ENCODE measurements at regions not wholly inside any gene's neighbourhood (a gene's known extent, or its start where the extent isn't known, plus 50 kb on each side); places are given as distances from the start of the nearest gene placed in this dataset.

DNA sequence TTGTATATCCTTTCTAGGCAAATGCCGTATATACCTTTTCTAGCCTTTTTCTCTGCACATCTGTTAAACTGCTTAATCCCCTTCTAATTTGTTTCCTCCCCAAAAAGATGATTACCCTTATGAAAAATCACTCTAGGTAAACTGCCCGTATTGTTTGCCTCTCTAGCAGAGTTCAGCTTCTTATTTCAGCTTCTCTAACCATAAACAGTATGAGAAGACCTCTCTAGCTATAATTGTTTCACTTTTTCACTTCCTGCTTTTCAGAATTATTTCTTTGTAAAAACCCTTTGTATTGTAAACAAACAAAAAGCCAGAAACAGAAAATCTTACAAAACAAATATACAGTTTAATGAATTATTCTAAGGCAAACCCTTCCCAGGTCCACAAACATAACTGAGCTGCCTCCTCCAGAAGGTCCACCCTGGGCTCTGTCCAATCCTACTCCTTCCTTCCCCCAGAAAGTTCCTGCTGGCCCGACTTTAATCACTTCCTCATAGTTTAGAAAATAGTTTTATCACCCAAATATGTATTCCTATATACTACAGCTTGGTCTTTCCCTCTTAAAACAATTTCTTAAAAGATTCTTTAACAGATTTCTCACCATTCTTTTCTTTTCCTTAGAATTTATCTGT lies 158.1 kb downstream of the FGF1 start:
- TF ChIP-seq YY1 (IDR thresholded peaks at IDR 0.05; ENCODE audit: low read depth) (no peak), EGR1 (IDR thresholded peaks at IDR 0.05) (no peak), TCF12 (IDR thresholded peaks at IDR 0.05; ENCODE audit: low read depth) (no peak), RAD21 (IDR thresholded peaks at IDR 0.05; ENCODE audit: low read depth) (no peak), EP300 (IDR thresholded peaks at IDR 0.05; ENCODE audit: borderline replicate concordance) (no peak), TAF1 (IDR thresholded peaks at IDR 0.05; ENCODE audit: low read depth) (no peak), CREB1 (IDR thresholded peaks at IDR 0.05; ENCODE audit: low read depth) (no peak), ZBTB7A (IDR thresholded peaks at IDR 0.05; ENCODE audit: low read depth) (no peak), NFIC (IDR thresholded peaks at IDR 0.05) (no peak)
- TF ChIP-seq, protein P1, sequence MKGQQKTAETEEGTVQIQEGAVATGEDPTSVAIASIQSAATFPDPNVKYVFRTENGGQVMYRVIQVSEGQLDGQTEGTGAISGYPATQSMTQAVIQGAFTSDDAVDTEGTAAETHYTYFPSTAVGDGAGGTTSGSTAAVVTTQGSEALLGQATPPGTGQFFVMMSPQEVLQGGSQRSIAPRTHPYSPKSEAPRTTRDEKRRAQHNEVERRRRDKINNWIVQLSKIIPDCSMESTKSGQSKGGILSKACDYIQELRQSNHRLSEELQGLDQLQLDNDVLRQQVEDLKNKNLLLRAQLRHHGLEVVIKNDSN (IDR thresholded peaks at IDR 0.05), result no peak
- TF ChIP-seq, protein P2, sequence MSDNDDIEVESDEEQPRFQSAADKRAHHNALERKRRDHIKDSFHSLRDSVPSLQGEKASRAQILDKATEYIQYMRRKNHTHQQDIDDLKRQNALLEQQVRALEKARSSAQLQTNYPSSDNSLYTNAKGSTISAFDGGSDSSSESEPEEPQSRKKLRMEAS (IDR thresholded peaks at IDR 0.05), result no peak

- TF ChIP-seq TAF1 (IDR thresholded peaks at IDR 0.05; ENCODE audit: low read depth) (no peak), NFIC (IDR thresholded peaks at IDR 0.05) (no peak), RAD21 (IDR thresholded peaks at IDR 0.05; ENCODE audit: low read depth) (no peak)
- TF ChIP-seq, protein P1 (IDR thresholded peaks at IDR 0.05), result no peak
Observed at GRCh38 chr5:142527234-142527633, 158.7 kb downstream of the FGF1 start.

GRCh38 chr5:142522983-142523382 lies 162.9 kb downstream of the FGF1 start:
- TF ChIP-seq, protein P2 (IDR thresholded peaks at IDR 0.05), result no peak
- TF ChIP-seq CEBPB (IDR thresholded peaks at IDR 0.05), result no peak
- TF ChIP-seq TEAD4 (IDR thresholded peaks at IDR 0.05), result no peak
- no peak for TF ChIP-seq EP300 (IDR thresholded peaks at IDR 0.05; ENCODE audit: borderline replicate concordance)
- TF ChIP-seq NFIC (IDR thresholded peaks at IDR 0.05), result no peak
- TF ChIP-seq EGR1 (IDR thresholded peaks at IDR 0.05), result no peak
- no peak for TF ChIP-seq TAF1 (IDR thresholded peaks at IDR 0.05; ENCODE audit: low read depth)
- no peak for TF ChIP-seq TCF12 (IDR thresholded peaks at IDR 0.05; ENCODE audit: low read depth)
- no peak for TF ChIP-seq FOXM1 (IDR thresholded peaks at IDR 0.05; ENCODE audit: borderline replicate concordance, low read depth)
- TF ChIP-seq YY1 (IDR thresholded peaks at IDR 0.05; ENCODE audit: low read depth), result no peak
- TF ChIP-seq REST (IDR thresholded peaks at IDR 0.05; ENCODE audit: low read depth), result no peak

DNA sequence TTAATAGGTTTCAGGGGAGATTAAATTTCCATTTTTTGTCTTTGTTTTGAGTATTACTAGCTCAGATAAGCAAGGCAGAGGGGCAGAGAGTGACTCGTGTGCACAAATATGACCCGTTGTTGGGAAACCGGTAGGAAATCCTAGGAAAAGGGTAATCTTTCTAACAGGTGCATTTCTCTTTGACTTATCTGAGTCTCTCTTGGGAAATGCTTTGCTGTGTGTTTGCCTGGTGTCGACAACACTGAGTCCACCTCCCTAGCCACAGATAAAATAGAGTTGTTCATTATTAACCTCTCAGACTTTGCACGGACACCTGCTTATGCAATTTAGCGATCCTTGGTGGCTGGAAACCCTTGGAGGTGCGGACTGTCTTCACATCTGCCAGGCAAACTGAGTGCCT lies 164.2 kb downstream of the FGF1 start:
- TF ChIP-seq RAD21 (IDR thresholded peaks at IDR 0.05; ENCODE audit: low read depth) (no peak), NFIC (IDR thresholded peaks at IDR 0.05) (no peak), ZBTB7A (IDR thresholded peaks at IDR 0.05; ENCODE audit: low read depth) (no peak), EP300 (IDR thresholded peaks at IDR 0.05; ENCODE audit: borderline replicate concordance) (no peak)

GRCh38 chr5:142520885-142521284 lies 165.0 kb downstream of the FGF1 start:
- TF ChIP-seq EP300 (IDR thresholded peaks at IDR 0.05; ENCODE audit: borderline replicate concordance), result no peak
- TF ChIP-seq CEBPB (IDR thresholded peaks at IDR 0.05), result no peak
- TF ChIP-seq TCF12 (IDR thresholded peaks at IDR 0.05; ENCODE audit: low read depth), result no peak
- no peak for TF ChIP-seq TAF1 (IDR thresholded peaks at IDR 0.05; ENCODE audit: low read depth)
- no peak for TF ChIP-seq CREB1 (IDR thresholded peaks at IDR 0.05; ENCODE audit: low read depth)
- TF ChIP-seq YY1 (IDR thresholded peaks at IDR 0.05; ENCODE audit: low read depth), result no peak
- no peak for TF ChIP-seq EGR1 (IDR thresholded peaks at IDR 0.05)
- TF ChIP-seq RAD21 (IDR thresholded peaks at IDR 0.05; ENCODE audit: low read depth), result no peak
- TF ChIP-seq FOXM1 (IDR thresholded peaks at IDR 0.05; ENCODE audit: borderline replicate concordance, low read depth), result no peak
- TF ChIP-seq ZBTB7A (IDR thresholded peaks at IDR 0.05; ENCODE audit: low read depth), result no peak
- no peak for TF ChIP-seq REST (IDR thresholded peaks at IDR 0.05; ENCODE audit: low read depth)
- TF ChIP-seq, protein P1 (IDR thresholded peaks at IDR 0.05), result no peak

GRCh38 chr5:142517840-142518239 lies 168.1 kb downstream of the FGF1 start:
- TF ChIP-seq RAD21 (IDR thresholded peaks at IDR 0.05; ENCODE audit: low read depth) (no peak), YY1 (IDR thresholded peaks at IDR 0.05; ENCODE audit: low read depth) (no peak), EGR1 (IDR thresholded peaks at IDR 0.05) (no peak), NFIC (IDR thresholded peaks at IDR 0.05) (no peak)
- TF ChIP-seq, protein P2 (IDR thresholded peaks at IDR 0.05), result no peak
